ENCODE measurements at regions not wholly inside any gene's neighbourhood (a gene's known extent, or its start where the extent isn't known, plus 50 kb on each side); places are given as distances from the start of the nearest gene placed in this dataset.
"Not testable (repeated sequence)": the region's sequence is repeated elsewhere in the genome, so short reads cannot be mapped to it uniquely, and the experiment has no call there.

- H3K36me3 Mint-ChIP-seq (ENCODE audit: low read depth): no peaks in the 10 kb centered on the region
- H3K27ac Mint-ChIP-seq: no peak overlapping the region
- peaks cover 31% of the 10 kb centered on the region for H3K9me3 Mint-ChIP-seq
- H3K4me1 Mint-ChIP-seq (ENCODE audit: low read depth): no peaks in the 10 kb centered on the region
- no peaks in the 10 kb centered on the region for H3K27me3 Mint-ChIP-seq (ENCODE audit: low read depth)
- no peak overlapping the region for H3K4me3 Mint-ChIP-seq
These were observed 258.6 kb upstream of the CTNND2 start for GRCh38 chr5:12162863-12163262.

GRCh38 chr5:12147513-12147912 is 243.3 kb upstream of the CTNND2 start:
- no peaks in the 10 kb centered on the region for H3K36me3 Mint-ChIP-seq (ENCODE audit: low read depth)
- no peak overlapping the region for H3K27ac Mint-ChIP-seq
- H3K27me3 Mint-ChIP-seq (ENCODE audit: low read depth): no peaks in the 10 kb centered on the region
- H3K4me1 Mint-ChIP-seq (ENCODE audit: low read depth): no peaks in the 10 kb centered on the region
- no peak overlapping the region for H3K4me3 Mint-ChIP-seq
- peaks cover 16% of the 10 kb centered on the region for H3K9me3 Mint-ChIP-seq

GRCh38 chr5:12141496-12141895 is 237.2 kb upstream of the CTNND2 start:
- no peaks in the 10 kb centered on the region for H3K27me3 Mint-ChIP-seq (ENCODE audit: low read depth)
- H3K27ac Mint-ChIP-seq: no peak overlapping the region
- H3K9me3 Mint-ChIP-seq: peaks cover 17% of the 10 kb centered on the region
- H3K4me3 Mint-ChIP-seq: no peak overlapping the region
- no peaks in the 10 kb centered on the region for H3K4me1 Mint-ChIP-seq (ENCODE audit: low read depth)
- no peaks in the 10 kb centered on the region for H3K36me3 Mint-ChIP-seq (ENCODE audit: low read depth)

- Mint-ChIP-seq H3K27ac (no peak overlapping the region), H3K36me3 (ENCODE audit: low read depth) (no peaks in the 10 kb centered on the region), H3K4me1 (ENCODE audit: low read depth) (no peaks in the 10 kb centered on the region), H3K4me3 (no peak overlapping the region), H3K9me3 (peaks cover 33% of the 10 kb centered on the region), H3K27me3 (ENCODE audit: low read depth) (no peaks in the 10 kb centered on the region)
These were observed 229.3 kb upstream of the CTNND2 start for GRCh38 chr5:12133520-12133919.

GRCh38 chr5:12131020-12131419 is 226.8 kb upstream of the CTNND2 start:
- H3K9me3 Mint-ChIP-seq: peaks cover 33% of the 10 kb centered on the region
- not testable (repeated sequence) for H3K27me3 Mint-ChIP-seq (ENCODE audit: low read depth); H3K27ac Mint-ChIP-seq; H3K36me3 Mint-ChIP-seq (ENCODE audit: low read depth); H3K4me3 Mint-ChIP-seq; H3K4me1 Mint-ChIP-seq (ENCODE audit: low read depth)

- Mint-ChIP-seq H3K9me3 (peaks cover 15% of the 10 kb centered on the region), H3K4me3 (no peak overlapping the region), H3K36me3 (ENCODE audit: low read depth) (no peaks in the 10 kb centered on the region), H3K27me3 (ENCODE audit: low read depth) (no peaks in the 10 kb centered on the region), H3K27ac (no peak overlapping the region), H3K4me1 (ENCODE audit: low read depth) (no peaks in the 10 kb centered on the region)
These were observed 221.6 kb upstream of the CTNND2 start for GRCh38 chr5:12125895-12126294.

GRCh38 chr5:12119657-12120056 is 215.4 kb upstream of the CTNND2 start:
- no peak overlapping the region for H3K4me3 Mint-ChIP-seq
- no peaks in the 10 kb centered on the region for H3K27me3 Mint-ChIP-seq (ENCODE audit: low read depth)
- H3K9me3 Mint-ChIP-seq: peaks cover 9% of the 10 kb centered on the region
- no peaks in the 10 kb centered on the region for H3K4me1 Mint-ChIP-seq (ENCODE audit: low read depth)
- H3K27ac Mint-ChIP-seq: no peak overlapping the region
- H3K36me3 Mint-ChIP-seq (ENCODE audit: low read depth): no peaks in the 10 kb centered on the region

- no peaks in the 10 kb centered on the region for H3K27me3 Mint-ChIP-seq (ENCODE audit: low read depth)
- H3K9me3 Mint-ChIP-seq: peaks cover 3% of the 10 kb centered on the region
- H3K36me3 Mint-ChIP-seq (ENCODE audit: low read depth): no peaks in the 10 kb centered on the region
- H3K27ac Mint-ChIP-seq: no peak overlapping the region
- H3K4me1 Mint-ChIP-seq (ENCODE audit: low read depth): no peaks in the 10 kb centered on the region
- no peak overlapping the region for H3K4me3 Mint-ChIP-seq
These were observed 209.8 kb upstream of the CTNND2 start for GRCh38 chr5:12114075-12114474.

GRCh38 chr5:12113062-12113461 is 208.8 kb upstream of the CTNND2 start:
- no peaks in the 10 kb centered on the region for H3K36me3 Mint-ChIP-seq (ENCODE audit: low read depth)
- no peak overlapping the region for H3K27ac Mint-ChIP-seq

GRCh38 chr5:12111261-12111660 is 207.0 kb upstream of the CTNND2 start:
- Mint-ChIP-seq H3K4me1 (ENCODE audit: low read depth) (no peaks in the 10 kb centered on the region), H3K36me3 (ENCODE audit: low read depth) (no peaks in the 10 kb centered on the region), H3K27me3 (ENCODE audit: low read depth) (no peaks in the 10 kb centered on the region), H3K4me3 (no peak overlapping the region), H3K27ac (no peak overlapping the region), H3K9me3 (peaks cover 3% of the 10 kb centered on the region)

More at GRCh38 chr5:12113062-12113461, 208.8 kb upstream of the CTNND2 start:
- H3K27me3 Mint-ChIP-seq (ENCODE audit: low read depth): no peaks in the 10 kb centered on the region
- no peak overlapping the region for H3K4me3 Mint-ChIP-seq
- peaks cover 3% of the 10 kb centered on the region for H3K9me3 Mint-ChIP-seq
- no peaks in the 10 kb centered on the region for H3K4me1 Mint-ChIP-seq (ENCODE audit: low read depth)

- no peaks in the 10 kb centered on the region for H3K4me1 Mint-ChIP-seq (ENCODE audit: low read depth)
- no peak overlapping the region for H3K27ac Mint-ChIP-seq
- H3K4me3 Mint-ChIP-seq: no peak overlapping the region
- peaks cover 3% of the 10 kb centered on the region for H3K9me3 Mint-ChIP-seq
- H3K27me3 Mint-ChIP-seq (ENCODE audit: low read depth): no peaks in the 10 kb centered on the region
- H3K36me3 Mint-ChIP-seq (ENCODE audit: low read depth): no peaks in the 10 kb centered on the region
These were observed 206.4 kb upstream of the CTNND2 start for GRCh38 chr5:12110629-12111028.

- H3K4me3 Mint-ChIP-seq: no peak overlapping the region
- peaks cover 4% of the 10 kb centered on the region for H3K9me3 Mint-ChIP-seq
- H3K27ac Mint-ChIP-seq: no peak overlapping the region
- no peaks in the 10 kb centered on the region for H3K27me3 Mint-ChIP-seq (ENCODE audit: low read depth)
- H3K36me3 Mint-ChIP-seq (ENCODE audit: low read depth): no peaks in the 10 kb centered on the region
- no peaks in the 10 kb centered on the region for H3K4me1 Mint-ChIP-seq (ENCODE audit: low read depth)
These were observed 204.9 kb upstream of the CTNND2 start for GRCh38 chr5:12109075-12109688.

- Mint-ChIP-seq H3K27ac (no peak overlapping the region), H3K36me3 (ENCODE audit: low read depth) (no peaks in the 10 kb centered on the region), H3K27me3 (ENCODE audit: low read depth) (no peaks in the 10 kb centered on the region), H3K4me1 (ENCODE audit: low read depth) (no peaks in the 10 kb centered on the region), H3K9me3 (peaks cover 10% of the 10 kb centered on the region), H3K4me3 (no peak overlapping the region)
These were observed 197.9 kb upstream of the CTNND2 start for GRCh38 chr5:12102151-12102550.

GRCh38 chr5:12100542-12100941 is 196.3 kb upstream of the CTNND2 start:
- no peaks in the 10 kb centered on the region for H3K27me3 Mint-ChIP-seq (ENCODE audit: low read depth)
- no peaks in the 10 kb centered on the region for H3K4me1 Mint-ChIP-seq (ENCODE audit: low read depth)
- no peaks in the 10 kb centered on the region for H3K36me3 Mint-ChIP-seq (ENCODE audit: low read depth)
- no peak overlapping the region for H3K4me3 Mint-ChIP-seq
- peaks cover 10% of the 10 kb centered on the region for H3K9me3 Mint-ChIP-seq
- H3K27ac Mint-ChIP-seq: no peak overlapping the region

- no peak overlapping the region for H3K27ac Mint-ChIP-seq
These were observed 195.1 kb upstream of the CTNND2 start for GRCh38 chr5:12099296-12099695.

GRCh38 chr5:12095808-12096281 is 191.6 kb upstream of the CTNND2 start:
- Mint-ChIP-seq H3K36me3 (ENCODE audit: low read depth) (no peaks in the 10 kb centered on the region), H3K27me3 (ENCODE audit: low read depth) (no peaks in the 10 kb centered on the region), H3K4me3 (no peak overlapping the region), H3K4me1 (ENCODE audit: low read depth) (no peaks in the 10 kb centered on the region), H3K27ac (no peak overlapping the region), H3K9me3 (peaks cover 5% of the 10 kb centered on the region)

More at GRCh38 chr5:12099296-12099695, 195.1 kb upstream of the CTNND2 start:
- Mint-ChIP-seq H3K27me3 (ENCODE audit: low read depth) (no peaks in the 10 kb centered on the region), H3K4me1 (ENCODE audit: low read depth) (no peaks in the 10 kb centered on the region), H3K36me3 (ENCODE audit: low read depth) (no peaks in the 10 kb centered on the region), H3K9me3 (peaks cover 15% of the 10 kb centered on the region), H3K4me3 (no peak overlapping the region)
